ENCODE measurements at regions not wholly inside any gene's neighbourhood (a gene's known extent, or its start where the extent isn't known, plus 50 kb on each side); places are given as distances from the start of the nearest gene placed in this dataset.

- TF ChIP-seq CTCF (IDR thresholded peaks at IDR 0.05) (no peak), EP300 (IDR thresholded peaks at IDR 0.05) (no peak)
Observed at GRCh38 chr6:48893048-48893447, 570.0 kb downstream of the MMUT start.
